ENCODE measurements at regions not wholly inside any gene's neighbourhood (a gene's known extent, or its start where the extent isn't known, plus 50 kb on each side); places are given as distances from the start of the nearest gene placed in this dataset.

DNA sequence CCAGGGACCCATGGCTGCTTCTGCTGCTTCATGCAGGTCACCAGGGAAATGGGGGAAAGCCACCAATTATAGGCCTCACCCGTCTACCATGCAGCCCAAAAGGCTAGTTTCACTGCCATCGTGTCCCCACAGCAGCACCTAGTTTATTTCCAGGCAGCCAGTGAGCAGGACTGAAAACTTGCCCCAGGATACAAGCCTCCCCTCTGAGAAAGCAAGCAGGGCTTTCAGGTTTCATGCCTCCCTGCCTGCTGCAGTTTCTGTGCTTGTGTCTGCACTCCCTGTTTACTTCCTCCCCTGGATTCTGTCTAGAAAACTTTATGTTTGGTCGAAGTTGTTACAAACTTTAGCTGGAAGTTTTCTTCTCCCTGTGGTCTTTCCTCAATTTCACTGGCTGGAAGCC is 319.1 kb downstream of the ANXA1 start:
- ATAC-seq (no peak), DNase-seq (ENCODE audit: low spot score in 2 of 2) (no peak)
- peaks cover 7% of the 10 kb centered on the region for H3K9me3 Mint-ChIP-seq
- no peak overlapping the region for H3K4me3 Mint-ChIP-seq
- H3K36me3 Mint-ChIP-seq: no peaks in the 10 kb centered on the region
- no peak overlapping the region for H3K27ac Mint-ChIP-seq
- no peaks in the 10 kb centered on the region for H3K4me1 Mint-ChIP-seq

GRCh38 chr9:73474002-73474600 is 322.4 kb downstream of the ANXA1 start:
- peaks cover 7% of the 10 kb centered on the region for H3K9me3 Mint-ChIP-seq
- ATAC-seq: peak; percentile 11
- H3K27ac Mint-ChIP-seq: no peak overlapping the region
- no peak for DNase-seq (ENCODE audit: low spot score in 2 of 2)
- H3K4me1 Mint-ChIP-seq: no peaks in the 10 kb centered on the region
- no peak overlapping the region for H3K4me3 Mint-ChIP-seq
- no peaks in the 10 kb centered on the region for H3K36me3 Mint-ChIP-seq

DNA sequence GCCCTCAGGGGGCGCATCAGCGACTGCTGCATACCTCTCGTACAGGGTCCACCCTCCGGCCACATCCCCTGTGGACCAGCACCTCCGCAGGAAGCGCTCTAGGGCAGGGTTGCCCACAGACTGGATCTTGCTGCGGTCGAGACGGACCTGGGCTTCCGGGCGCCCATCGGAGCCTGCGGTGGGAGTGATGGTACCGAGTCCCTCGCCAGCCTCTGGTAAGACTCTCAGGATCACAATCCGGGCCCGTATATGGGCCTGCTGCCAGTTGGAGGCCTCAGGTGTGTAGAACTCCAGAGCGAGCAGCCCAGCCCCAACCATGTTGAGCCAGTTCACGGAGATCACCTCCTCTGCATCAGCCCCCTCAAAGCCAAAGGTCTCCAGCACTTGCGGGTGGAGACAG is 323.0 kb downstream of the ANXA1 start:
- Mint-ChIP-seq H3K36me3 (no peaks in the 10 kb centered on the region), H3K9me3 (peaks cover 7% of the 10 kb centered on the region), H3K4me1 (no peaks in the 10 kb centered on the region), H3K27ac (no peak overlapping the region), H3K4me3 (no peak overlapping the region)
- peak; percentile 31 for ATAC-seq
- no peak for DNase-seq (ENCODE audit: low spot score in 2 of 2)

DNA sequence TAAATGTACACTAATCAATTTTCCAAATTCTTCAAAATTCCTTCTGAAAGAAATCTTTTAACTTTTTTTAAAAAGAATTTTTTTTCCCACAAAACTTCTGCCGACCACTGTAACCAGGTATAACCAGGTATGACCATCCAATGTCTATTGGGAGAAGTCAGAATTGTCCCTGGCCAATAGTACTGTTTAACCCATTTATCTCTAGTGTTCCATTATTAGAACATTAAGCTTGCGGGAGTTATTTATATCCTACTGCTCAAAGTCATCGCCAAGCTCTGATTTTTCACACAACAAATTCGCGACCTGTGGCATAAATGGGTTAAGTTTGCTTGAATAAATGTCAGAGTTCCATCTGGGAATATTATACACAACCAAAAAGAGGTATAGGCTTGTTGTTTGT is 343.2 kb downstream of the ANXA1 start:
- Mint-ChIP-seq H3K4me1 (no peaks in the 10 kb centered on the region), H3K27ac (no peak overlapping the region), H3K9me3 (peaks cover 13% of the 10 kb centered on the region), H3K4me3 (no peak overlapping the region), H3K36me3 (no peaks in the 10 kb centered on the region)
- DNase-seq (ENCODE audit: low spot score in 2 of 2): no peak
- ATAC-seq: no peak

DNA sequence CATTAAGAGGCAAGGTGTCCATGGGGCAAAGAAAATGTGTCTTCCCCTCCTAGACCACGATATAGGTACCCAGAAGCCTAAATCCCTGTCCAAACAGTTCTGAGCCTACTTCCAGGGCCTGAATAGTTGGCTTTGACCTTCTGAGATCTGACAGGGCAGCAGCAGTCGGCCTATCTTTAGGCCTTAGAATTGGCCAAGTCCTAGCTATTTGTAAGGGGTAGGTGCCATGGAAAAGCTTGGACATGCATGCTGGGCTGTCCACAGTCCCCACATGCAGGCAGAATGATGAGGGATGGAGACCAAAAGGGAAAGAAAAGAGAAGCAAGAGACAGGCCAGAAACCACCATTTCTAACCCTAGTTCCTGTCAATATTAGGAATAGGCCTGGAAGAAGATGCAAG is 346.1 kb downstream of the ANXA1 start:
- DNase-seq (ENCODE audit: low spot score in 2 of 2): no peak
- Mint-ChIP-seq H3K4me1 (no peaks in the 10 kb centered on the region), H3K9me3 (peaks cover 11% of the 10 kb centered on the region), H3K36me3 (no peaks in the 10 kb centered on the region), H3K4me3 (no peak overlapping the region), H3K27ac (no peak overlapping the region)
- ATAC-seq: no peak

DNA sequence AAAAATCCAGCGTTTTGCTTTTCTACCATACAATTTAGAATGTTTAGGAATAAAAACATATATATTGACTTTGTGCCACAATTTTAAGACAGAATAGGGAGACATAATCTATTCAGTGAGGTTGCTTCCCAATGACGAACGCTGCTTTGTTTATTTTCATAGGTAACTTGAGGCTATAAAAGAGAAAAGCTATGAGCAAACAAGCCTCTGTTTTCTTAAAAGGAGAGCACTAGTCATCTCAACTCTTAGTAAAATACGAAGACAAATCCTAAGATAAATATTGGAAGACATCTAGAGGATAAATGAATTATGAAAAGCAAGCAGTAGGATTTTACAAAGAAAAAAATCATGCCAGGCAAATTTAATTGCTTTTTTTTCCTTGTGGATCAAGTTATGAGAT is 363.6 kb downstream of the ANXA1 start:
- H3K27ac Mint-ChIP-seq: no peak overlapping the region
- ATAC-seq: no peak
- no peaks in the 10 kb centered on the region for H3K36me3 Mint-ChIP-seq
- H3K9me3 Mint-ChIP-seq: peaks cover 2% of the 10 kb centered on the region
- H3K4me3 Mint-ChIP-seq: no peak overlapping the region
- DNase-seq (ENCODE audit: low spot score in 2 of 2): no peak
- H3K4me1 Mint-ChIP-seq: no peaks in the 10 kb centered on the region

- DNase-seq (ENCODE audit: low spot score in 2 of 2): no peak
- Mint-ChIP-seq H3K4me1 (no peaks in the 10 kb centered on the region), H3K9me3 (peaks cover 2% of the 10 kb centered on the region), H3K27ac (no peak overlapping the region), H3K36me3 (no peaks in the 10 kb centered on the region), H3K4me3 (no peak overlapping the region)
- ATAC-seq: no peak
Measured at GRCh38 chr9:73523391-73523790, 371.7 kb downstream of the ANXA1 start.

DNA sequence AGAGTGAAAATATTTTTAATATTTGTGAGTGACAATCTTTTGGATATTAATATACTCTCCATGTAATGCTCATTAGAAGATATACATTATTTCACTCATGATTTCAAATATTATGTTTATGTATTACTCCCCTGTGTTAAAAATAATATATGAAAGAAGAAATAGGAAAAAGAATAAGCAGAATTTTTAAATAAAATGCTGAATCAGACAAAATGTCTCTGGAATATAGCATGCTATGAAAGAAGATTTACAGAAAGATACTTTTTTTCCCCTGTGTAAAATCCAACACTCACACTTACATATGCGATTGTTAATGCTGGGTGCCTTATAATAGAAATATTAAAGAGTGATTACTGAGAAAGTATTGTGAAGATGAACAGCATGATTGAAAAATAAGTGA is 373.7 kb downstream of the ANXA1 start:
- Mint-ChIP-seq H3K4me1 (no peaks in the 10 kb centered on the region), H3K36me3 (no peaks in the 10 kb centered on the region), H3K27ac (no peak overlapping the region), H3K9me3 (peaks cover 2% of the 10 kb centered on the region), H3K4me3 (no peak overlapping the region)
- ATAC-seq: no peak
- DNase-seq (ENCODE audit: low spot score in 2 of 2): no peak

DNA sequence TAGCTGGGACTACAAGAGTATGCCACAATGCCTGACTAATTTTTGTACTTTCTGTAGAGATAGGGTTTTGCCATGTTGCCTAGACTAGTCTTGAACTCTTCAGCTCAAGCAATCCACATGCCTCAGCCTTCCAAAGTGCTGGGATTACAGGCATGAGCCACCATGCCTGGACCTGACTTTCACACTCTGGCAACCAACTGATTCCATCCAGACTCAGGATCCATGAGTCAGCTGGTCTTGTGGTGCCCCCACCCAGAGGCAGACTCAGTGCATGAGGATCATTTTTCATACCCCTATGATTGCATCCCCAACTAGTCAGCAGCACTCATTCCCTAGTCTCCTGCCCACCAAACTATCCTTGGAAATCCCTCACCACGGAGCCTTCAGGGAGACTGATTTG is 375.9 kb downstream of the ANXA1 start:
- no peak overlapping the region for H3K27ac Mint-ChIP-seq
- DNase-seq (ENCODE audit: low spot score in 2 of 2) (no peak), ATAC-seq (no peak)

DNA sequence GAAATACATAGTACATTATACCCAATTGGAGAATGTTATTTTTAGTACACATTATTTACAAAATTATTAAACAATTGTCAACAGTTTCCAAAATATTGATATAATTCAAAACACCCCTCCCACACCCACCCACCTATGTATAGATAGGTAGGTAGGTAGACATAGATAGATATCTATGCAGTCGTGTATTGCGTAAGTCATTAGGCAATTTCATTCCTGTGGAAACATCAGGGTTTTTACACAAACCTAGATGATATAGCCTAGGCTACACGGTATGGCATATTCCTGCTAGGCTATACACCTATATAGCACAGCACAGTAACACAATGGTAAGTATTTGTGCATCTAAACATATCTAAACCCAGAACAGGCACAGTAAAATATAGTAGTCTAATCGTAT is 377.3 kb downstream of the ANXA1 start:
- Mint-ChIP-seq H3K27ac (no peak overlapping the region), H3K4me3 (no peak overlapping the region), H3K4me1 (no peaks in the 10 kb centered on the region)

More for the DNA sequence above, 375.9 kb downstream of the ANXA1 start:
- H3K36me3 Mint-ChIP-seq: no peaks in the 10 kb centered on the region
- no peaks in the 10 kb centered on the region for H3K4me1 Mint-ChIP-seq
- no peak overlapping the region for H3K4me3 Mint-ChIP-seq
- H3K9me3 Mint-ChIP-seq: peaks cover 2% of the 10 kb centered on the region

DNA sequence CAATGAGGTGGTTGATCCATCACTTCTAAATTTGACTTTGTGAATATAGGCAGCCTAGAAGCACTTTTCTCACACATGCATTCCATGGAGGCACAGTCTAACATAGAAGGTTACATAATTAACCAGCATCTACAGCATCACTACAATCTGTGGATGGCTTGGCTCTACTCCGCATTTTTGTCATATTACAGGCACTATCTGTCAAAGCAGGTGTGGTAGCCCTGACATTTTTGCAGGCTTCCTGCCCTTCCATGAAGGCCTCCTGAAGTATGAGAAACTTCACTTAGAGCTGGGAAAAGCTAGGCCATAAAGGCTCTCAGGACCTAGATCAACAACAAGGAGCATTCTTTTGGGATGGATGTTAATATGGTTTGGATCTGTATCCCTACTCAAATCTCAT is 378.0 kb downstream of the ANXA1 start:
- Mint-ChIP-seq H3K4me1 (no peaks in the 10 kb centered on the region), H3K4me3 (no peak overlapping the region), H3K9me3 (peaks cover 9% of the 10 kb centered on the region), H3K27ac (no peak overlapping the region), H3K36me3 (no peaks in the 10 kb centered on the region)
- ATAC-seq (no peak), DNase-seq (ENCODE audit: low spot score in 2 of 2) (no peak)

More for the DNA sequence above, 377.3 kb downstream of the ANXA1 start:
- Mint-ChIP-seq H3K36me3 (no peaks in the 10 kb centered on the region), H3K9me3 (peaks cover 7% of the 10 kb centered on the region)
- DNase-seq (ENCODE audit: low spot score in 2 of 2): no peak
- no peak for ATAC-seq

DNA sequence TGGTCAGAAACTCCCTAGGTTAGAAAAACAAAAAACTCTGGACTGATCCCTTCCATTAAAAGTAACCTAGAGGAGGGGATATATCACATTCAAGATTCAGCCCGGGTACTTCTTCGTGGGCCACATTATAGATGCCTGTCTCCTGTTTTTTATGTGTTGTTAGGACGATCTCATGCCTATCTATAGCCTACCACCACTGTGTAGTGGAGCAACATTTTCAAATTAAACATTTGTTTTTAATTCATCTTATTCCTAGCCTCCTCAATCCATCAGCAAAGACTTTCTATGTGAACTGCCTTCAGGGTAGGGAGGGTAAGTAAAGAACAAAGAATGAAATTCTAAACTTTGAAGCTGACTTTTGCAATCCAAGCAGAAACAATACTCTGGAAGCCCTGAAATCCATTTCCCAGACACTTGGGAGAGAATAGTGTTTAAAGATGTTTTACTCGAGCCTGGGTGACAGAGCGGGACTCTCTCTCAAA is 379.4 kb downstream of the ANXA1 start:
- Mint-ChIP-seq H3K27ac (no peak overlapping the region), H3K9me3 (peaks cover 9% of the 10 kb centered on the region), H3K36me3 (no peaks in the 10 kb centered on the region), H3K4me3 (no peak overlapping the region), H3K4me1 (no peaks in the 10 kb centered on the region)
- ATAC-seq (no peak), DNase-seq (ENCODE audit: low spot score in 2 of 2) (no peak)

DNA sequence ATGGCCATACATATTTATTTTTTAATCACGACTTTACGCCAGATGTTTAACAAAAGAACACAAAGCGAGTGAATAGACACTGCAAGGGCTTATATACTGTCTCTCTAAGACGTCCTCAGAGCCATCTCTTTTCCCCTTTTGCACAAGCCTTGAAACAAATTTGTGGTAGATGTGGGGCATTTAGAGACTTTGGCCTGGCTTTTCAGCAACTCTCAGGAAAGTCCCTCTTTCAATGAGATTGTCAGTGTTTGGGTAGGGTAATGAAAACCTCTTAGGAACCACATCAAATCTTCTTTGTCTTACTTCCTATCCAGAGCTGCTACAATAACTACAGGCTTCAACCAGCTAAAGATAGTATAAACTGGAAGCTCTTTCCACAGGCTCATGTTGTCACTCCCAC is 380.0 kb downstream of the ANXA1 start:
- H3K27ac Mint-ChIP-seq: no peak overlapping the region
- no peak overlapping the region for H3K4me3 Mint-ChIP-seq
- ATAC-seq: no peak
- no peaks in the 10 kb centered on the region for H3K4me1 Mint-ChIP-seq
- no peak for DNase-seq (ENCODE audit: low spot score in 2 of 2)
- H3K36me3 Mint-ChIP-seq: no peaks in the 10 kb centered on the region
- H3K9me3 Mint-ChIP-seq: peaks cover 7% of the 10 kb centered on the region

GRCh38 chr9:73532985-73533384 is 381.3 kb downstream of the ANXA1 start:
- Mint-ChIP-seq H3K27ac (no peak overlapping the region), H3K4me3 (no peak overlapping the region), H3K4me1 (no peaks in the 10 kb centered on the region), H3K9me3 (peaks cover 6% of the 10 kb centered on the region), H3K36me3 (no peaks in the 10 kb centered on the region)
- ATAC-seq (no peak), DNase-seq (ENCODE audit: low spot score in 2 of 2) (no peak)

GRCh38 chr9:73536403-73536802 is 384.7 kb downstream of the ANXA1 start:
- Mint-ChIP-seq H3K36me3 (no peaks in the 10 kb centered on the region), H3K4me1 (no peaks in the 10 kb centered on the region), H3K27ac (no peak overlapping the region), H3K9me3 (peaks cover 6% of the 10 kb centered on the region), H3K4me3 (no peak overlapping the region)
- DNase-seq (ENCODE audit: low spot score in 2 of 2): no peak
- no peak for ATAC-seq

DNA sequence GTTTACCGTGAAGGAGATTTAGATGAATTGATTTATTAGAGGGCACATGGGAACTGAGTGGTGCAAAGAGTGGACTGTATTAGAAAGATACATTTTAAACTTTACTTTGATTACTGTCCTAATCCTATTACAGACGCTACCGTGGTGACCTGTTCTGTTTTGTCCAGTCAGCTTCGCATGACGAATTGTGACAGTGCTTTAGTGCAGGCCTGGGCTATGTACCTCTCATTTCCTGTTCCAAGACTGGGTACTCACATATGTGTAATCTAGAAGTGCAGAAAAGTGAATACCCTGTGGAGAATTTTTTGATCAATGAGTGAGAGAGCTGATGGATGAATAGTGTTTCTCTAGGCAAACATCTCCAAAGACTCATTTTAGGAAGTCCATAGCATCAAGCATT is 385.9 kb downstream of the ANXA1 start:
- peaks cover 6% of the 10 kb centered on the region for H3K9me3 Mint-ChIP-seq

GRCh38 chr9:73539881-73540390 is 388.3 kb downstream of the ANXA1 start:
- DNase-seq (ENCODE audit: low spot score in 2 of 2): no peak
- H3K27ac Mint-ChIP-seq: no peak overlapping the region
- no peak for ATAC-seq
- H3K4me1 Mint-ChIP-seq: no peaks in the 10 kb centered on the region
- no peaks in the 10 kb centered on the region for H3K9me3 Mint-ChIP-seq
- H3K4me3 Mint-ChIP-seq: no peak overlapping the region
- H3K36me3 Mint-ChIP-seq: no peaks in the 10 kb centered on the region

More for the DNA sequence above, 385.9 kb downstream of the ANXA1 start:
- ATAC-seq (no peak), DNase-seq (ENCODE audit: low spot score in 2 of 2) (no peak)
- H3K4me3 Mint-ChIP-seq: no peak overlapping the region
- no peaks in the 10 kb centered on the region for H3K4me1 Mint-ChIP-seq
- no peak overlapping the region for H3K27ac Mint-ChIP-seq
- H3K36me3 Mint-ChIP-seq: no peaks in the 10 kb centered on the region

All from stimulated activated effector memory CD8-positive, alpha-beta T cell treated with anti-CD3 and anti-CD28 coated beads, Interleukin-12 subunit alpha, Interleukin-12 subunit beta, amount 100 ng/mL, for 72 hours (primary cell).